ENCODE measurements at regions not wholly inside any gene's neighbourhood (a gene's known extent, or its start where the extent isn't known, plus 50 kb on each side); places are given as distances from the start of the nearest gene placed in this dataset.

- Histone ChIP-seq H3K9me3 (ENCODE audit: control insufficient read depth, insufficient read depth, low read depth, low read length) (no peaks in the 10 kb centered on the region), H3K27ac (ENCODE audit: low read depth, low read length) (no peak overlapping the region), H3K9ac (ENCODE audit: low read length) (no peak overlapping the region), H3K4me3 (ENCODE audit: low read depth, low read length) (no peak overlapping the region), H3K4me1 (ENCODE audit: control insufficient read depth, insufficient read depth, low read length) (peaks cover 18% of the 10 kb centered on the region; the same call in 1 of the 2 replicates), H3K27me3 (ENCODE audit: control insufficient read depth, insufficient read depth, low read length) (peaks cover 4% of the 10 kb centered on the region; the same call in 1 of the 2 replicates), H3K36me3 (ENCODE audit: control insufficient read depth, insufficient read depth, low read length) (no peaks in the 10 kb centered on the region)
Measured at GRCh38 chr15:70178335-70179084, 80.8 kb upstream of the TLE3 start.

GRCh38 chr15:70172566-70173225 lies 75.0 kb upstream of the TLE3 start:
- Histone ChIP-seq H3K4me3 (ENCODE audit: low read depth, low read length) (no peak overlapping the region), H3K27ac (ENCODE audit: low read depth, low read length) (no peak overlapping the region), H3K27me3 (ENCODE audit: control insufficient read depth, insufficient read depth, low read length) (peaks cover 7% of the 10 kb centered on the region; the same call in 1 of the 2 replicates), H3K36me3 (ENCODE audit: control insufficient read depth, insufficient read depth, low read length) (no peaks in the 10 kb centered on the region), H3K9me3 (ENCODE audit: control insufficient read depth, insufficient read depth, low read depth, low read length) (no peaks in the 10 kb centered on the region), H3K9ac (ENCODE audit: low read length) (no peak overlapping the region), H3K4me1 (ENCODE audit: control insufficient read depth, insufficient read depth, low read length) (peaks cover 8% of the 10 kb centered on the region; the same call in 1 of the 2 replicates)

GRCh38 chr15:70172124-70172523 lies 74.4 kb upstream of the TLE3 start:
- H3K36me3 ChIP-seq (ENCODE audit: control insufficient read depth, insufficient read depth, low read length), result no peaks in the 10 kb centered on the region
- no peak overlapping the region for H3K4me3 ChIP-seq (ENCODE audit: low read depth, low read length)
- no peaks in the 10 kb centered on the region for H3K9me3 ChIP-seq (ENCODE audit: control insufficient read depth, insufficient read depth, low read depth, low read length)
- no peak overlapping the region for H3K27ac ChIP-seq (ENCODE audit: low read depth, low read length)
- peaks cover 8% of the 10 kb centered on the region; the same call in 1 of the 2 replicates for H3K4me1 ChIP-seq (ENCODE audit: control insufficient read depth, insufficient read depth, low read length)
- peaks cover 7% of the 10 kb centered on the region; the same call in 1 of the 2 replicates for H3K27me3 ChIP-seq (ENCODE audit: control insufficient read depth, insufficient read depth, low read length)
- H3K9ac ChIP-seq (ENCODE audit: low read length), result no peak overlapping the region

- H3K36me3 ChIP-seq (ENCODE audit: control insufficient read depth, insufficient read depth, low read length), result no peaks in the 10 kb centered on the region
- peaks cover 8% of the 10 kb centered on the region; the same call in 1 of the 2 replicates for H3K4me1 ChIP-seq (ENCODE audit: control insufficient read depth, insufficient read depth, low read length)
- H3K4me3 ChIP-seq (ENCODE audit: low read depth, low read length), result no peak overlapping the region
- no peak overlapping the region for H3K27ac ChIP-seq (ENCODE audit: low read depth, low read length)
- H3K9ac ChIP-seq (ENCODE audit: low read length), result peak overlapping the region; percentile 49
- H3K9me3 ChIP-seq (ENCODE audit: control insufficient read depth, insufficient read depth, low read depth, low read length), result no peaks in the 10 kb centered on the region
- peaks cover 7% of the 10 kb centered on the region; the same call in 1 of the 2 replicates for H3K27me3 ChIP-seq (ENCODE audit: control insufficient read depth, insufficient read depth, low read length)
Measured at GRCh38 chr15:70171256-70171886, 73.7 kb upstream of the TLE3 start.

- no peak overlapping the region for H3K4me3 ChIP-seq (ENCODE audit: low read depth, low read length)
Measured at GRCh38 chr15:70170096-70170699, 72.5 kb upstream of the TLE3 start.

GRCh38 chr15:70169147-70169546 lies 71.4 kb upstream of the TLE3 start:
- Histone ChIP-seq H3K27me3 (ENCODE audit: control insufficient read depth, insufficient read depth, low read length) (peaks cover 7% of the 10 kb centered on the region; the same call in 1 of the 2 replicates), H3K4me1 (ENCODE audit: control insufficient read depth, insufficient read depth, low read length) (peaks cover 21% of the 10 kb centered on the region; the same call in 1 of the 2 replicates), H3K9ac (ENCODE audit: low read length) (no peak overlapping the region), H3K27ac (ENCODE audit: low read depth, low read length) (no peak overlapping the region), H3K4me3 (ENCODE audit: low read depth, low read length) (no peak overlapping the region), H3K9me3 (ENCODE audit: control insufficient read depth, insufficient read depth, low read depth, low read length) (peaks cover 4% of the 10 kb centered on the region; the same call in 1 of the 2 replicates), H3K36me3 (ENCODE audit: control insufficient read depth, insufficient read depth, low read length) (no peaks in the 10 kb centered on the region)

More at GRCh38 chr15:70170096-70170699, 72.5 kb upstream of the TLE3 start:
- Histone ChIP-seq H3K27ac (ENCODE audit: low read depth, low read length) (no peak overlapping the region), H3K4me1 (ENCODE audit: control insufficient read depth, insufficient read depth, low read length) (peaks cover 17% of the 10 kb centered on the region; the same call in 1 of the 2 replicates), H3K36me3 (ENCODE audit: control insufficient read depth, insufficient read depth, low read length) (no peaks in the 10 kb centered on the region), H3K27me3 (ENCODE audit: control insufficient read depth, insufficient read depth, low read length) (peaks cover 7% of the 10 kb centered on the region; the same call in 1 of the 2 replicates), H3K9ac (ENCODE audit: low read length) (no peak overlapping the region), H3K9me3 (ENCODE audit: control insufficient read depth, insufficient read depth, low read depth, low read length) (no peaks in the 10 kb centered on the region)

GRCh38 chr15:70167155-70167554 lies 69.4 kb upstream of the TLE3 start:
- Histone ChIP-seq H3K4me1 (ENCODE audit: control insufficient read depth, insufficient read depth, low read length) (peaks cover 21% of the 10 kb centered on the region; the same call in 1 of the 2 replicates), H3K27me3 (ENCODE audit: control insufficient read depth, insufficient read depth, low read length) (no peaks in the 10 kb centered on the region), H3K4me3 (ENCODE audit: low read depth, low read length) (no peak overlapping the region), H3K9me3 (ENCODE audit: control insufficient read depth, insufficient read depth, low read depth, low read length) (peaks cover 5% of the 10 kb centered on the region; the same call in 1 of the 2 replicates), H3K9ac (ENCODE audit: low read length) (no peak overlapping the region), H3K36me3 (ENCODE audit: control insufficient read depth, insufficient read depth, low read length) (no peaks in the 10 kb centered on the region), H3K27ac (ENCODE audit: low read depth, low read length) (no peak overlapping the region)

- H3K27me3 ChIP-seq (ENCODE audit: control insufficient read depth, insufficient read depth, low read length), result no peaks in the 10 kb centered on the region
- H3K9me3 ChIP-seq (ENCODE audit: control insufficient read depth, insufficient read depth, low read depth, low read length), result peaks cover 5% of the 10 kb centered on the region; the same call in 1 of the 2 replicates
- H3K9ac ChIP-seq (ENCODE audit: low read length), result no peak overlapping the region
- peaks cover 21% of the 10 kb centered on the region; the same call in 1 of the 2 replicates for H3K4me1 ChIP-seq (ENCODE audit: control insufficient read depth, insufficient read depth, low read length)
- no peaks in the 10 kb centered on the region for H3K36me3 ChIP-seq (ENCODE audit: control insufficient read depth, insufficient read depth, low read length)
- no peak overlapping the region for H3K4me3 ChIP-seq (ENCODE audit: low read depth, low read length)
- no peak overlapping the region for H3K27ac ChIP-seq (ENCODE audit: low read depth, low read length)
Measured at GRCh38 chr15:70166506-70167087, 68.9 kb upstream of the TLE3 start.

- H3K27ac ChIP-seq (ENCODE audit: low read depth, low read length), result no peak overlapping the region
- H3K4me1 ChIP-seq (ENCODE audit: control insufficient read depth, insufficient read depth, low read length), result peaks cover 21% of the 10 kb centered on the region; the same call in 1 of the 2 replicates
- H3K27me3 ChIP-seq (ENCODE audit: control insufficient read depth, insufficient read depth, low read length), result no peaks in the 10 kb centered on the region
- no peaks in the 10 kb centered on the region for H3K36me3 ChIP-seq (ENCODE audit: control insufficient read depth, insufficient read depth, low read length)
- no peak overlapping the region for H3K4me3 ChIP-seq (ENCODE audit: low read depth, low read length)
- H3K9ac ChIP-seq (ENCODE audit: low read length), result no peak overlapping the region
- peaks cover 5% of the 10 kb centered on the region; the same call in 1 of the 2 replicates for H3K9me3 ChIP-seq (ENCODE audit: control insufficient read depth, insufficient read depth, low read depth, low read length)
Measured at GRCh38 chr15:70165716-70166284, 68.1 kb upstream of the TLE3 start.
